HG02870 (cell line): ENCODE measurements at regions not wholly inside any gene's neighbourhood (a gene's known extent, or its start where the extent isn't known, plus 50 kb on each side); places are given as distances from the start of the nearest gene placed in this dataset.

ENCODE experiments used
- ATAC-seq: cut with Tn5 transposase; IDR thresholded peaks from one replicate; pipeline ENCODE4 v1.9.1; 2021; ENCODE audit warnings: mild to moderate bottlenecking, moderate library complexity; ENCODE audit not compliant: unreplicated experiment

DNA sequence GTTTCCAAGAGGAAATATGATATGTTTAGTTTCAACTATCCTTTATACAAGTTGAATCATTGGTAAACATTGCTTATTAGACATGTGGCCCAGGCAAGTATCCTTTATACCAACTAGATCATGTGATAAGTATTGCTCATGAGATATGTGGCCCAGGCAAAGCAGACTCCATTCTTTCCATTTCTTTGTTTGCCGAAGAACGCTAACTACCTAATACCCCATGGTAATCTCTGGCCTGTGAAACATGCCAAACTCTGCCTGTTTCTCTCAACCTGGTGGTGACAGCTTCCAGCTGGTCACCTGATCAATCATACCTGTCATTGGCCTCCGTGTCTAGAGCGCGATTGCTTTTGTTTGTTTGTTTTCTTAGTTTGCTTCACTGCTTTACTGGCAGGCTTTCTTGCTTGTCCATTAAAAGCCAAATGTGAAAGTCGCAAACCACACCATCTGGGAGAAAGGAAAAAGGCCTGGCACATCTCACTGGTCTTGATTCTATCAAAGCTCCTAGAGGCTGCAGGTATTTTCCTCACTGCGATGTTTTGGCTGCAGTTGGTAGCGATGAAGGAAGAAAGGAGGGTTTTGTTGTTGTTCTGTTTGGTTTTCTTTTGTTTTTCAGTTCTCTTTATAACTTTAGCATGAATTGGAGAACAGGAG, 686.2 kb downstream of the KCNJ2 start:
- ATAC-seq: no peak

DNA sequence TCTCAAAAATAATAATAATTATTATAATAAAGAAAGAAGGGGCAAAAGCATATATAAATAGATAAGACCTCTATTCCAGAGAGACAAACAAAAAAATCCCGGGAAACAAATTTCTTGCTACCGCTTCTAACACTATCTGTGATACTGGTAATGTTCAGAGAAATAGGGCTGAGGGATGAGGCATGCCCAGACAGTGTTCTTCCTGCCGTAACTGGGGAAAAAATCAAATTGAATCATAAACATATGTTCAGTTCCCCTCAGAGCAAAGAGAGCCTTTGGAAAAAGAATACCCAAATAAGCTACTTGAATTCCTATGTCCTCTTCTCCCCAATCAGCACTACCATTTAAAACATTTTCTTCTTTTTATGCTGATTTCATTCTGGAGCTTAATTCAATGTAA, 688.0 kb downstream of the KCNJ2 start:
- no peak for ATAC-seq

DNA sequence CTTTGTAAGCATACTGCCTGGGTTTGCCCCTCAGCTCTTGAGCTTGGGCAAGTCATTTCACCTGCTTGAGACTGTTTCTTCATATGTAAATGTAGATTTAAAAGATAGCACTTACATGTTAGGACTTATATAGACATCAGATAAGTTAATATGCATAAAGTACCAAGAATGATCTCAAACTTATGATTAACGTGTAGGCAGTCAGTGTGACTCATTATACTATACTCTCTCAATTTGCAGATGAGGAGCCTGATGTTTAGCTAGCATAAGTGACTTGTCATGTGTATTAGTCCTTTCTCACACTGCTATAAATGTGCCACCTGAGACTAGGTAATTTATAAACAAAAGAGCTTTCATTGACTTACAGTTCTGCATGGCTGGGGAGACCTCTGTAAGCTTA, 690.5 kb downstream of the KCNJ2 start:
- no peak for ATAC-seq

- no peak for ATAC-seq
These were observed 693.0 kb downstream of the KCNJ2 start for GRCh38 chr17:70862295-70862694.

DNA sequence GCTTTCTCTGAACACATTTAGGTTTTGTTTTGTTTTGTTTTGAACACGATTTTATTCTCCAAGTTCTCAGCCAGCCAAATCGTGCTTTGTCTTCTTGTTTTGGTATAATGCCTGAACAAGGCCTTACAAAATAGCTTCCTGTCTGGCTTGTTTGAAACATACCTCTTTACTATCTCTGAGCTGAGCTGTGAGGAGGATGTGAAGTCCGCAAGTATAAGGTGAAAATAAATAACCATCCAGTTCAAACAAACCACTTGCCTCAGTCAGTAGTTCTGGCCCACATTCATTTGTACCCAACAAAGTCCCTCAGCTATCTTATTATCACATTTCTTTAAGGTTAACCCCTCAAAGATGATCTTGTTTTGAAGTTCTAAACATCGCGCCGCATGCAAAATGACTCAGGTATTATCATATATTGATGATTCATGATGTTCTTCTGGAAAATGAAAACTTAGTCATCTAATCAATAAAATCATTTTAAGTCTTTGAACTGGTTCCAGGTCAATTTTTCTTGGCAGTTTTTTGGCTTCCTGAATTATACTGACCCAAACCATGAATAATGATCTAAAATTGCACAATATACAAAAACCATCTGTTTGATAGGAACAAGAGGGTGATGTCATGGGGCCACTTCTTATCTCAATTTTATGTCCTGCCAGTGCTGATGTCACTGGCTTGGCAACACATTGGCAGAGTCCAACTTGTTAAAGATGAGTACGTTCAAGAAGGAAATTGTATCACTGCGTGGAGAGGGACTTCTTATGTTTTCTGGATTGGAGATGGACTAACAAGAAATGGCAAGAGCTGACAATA, 694.3 kb downstream of the KCNJ2 start:
- ATAC-seq: no peak

GRCh38 chr17:70865993-70866804, 696.9 kb downstream of the KCNJ2 start:
- ATAC-seq: no peak

- no peak for ATAC-seq
These were observed 698.8 kb downstream of the KCNJ2 start for GRCh38 chr17:70868149-70868548.

- no peak for ATAC-seq
These were observed 700.2 kb downstream of the KCNJ2 start for GRCh38 chr17:70869402-70870085.

DNA sequence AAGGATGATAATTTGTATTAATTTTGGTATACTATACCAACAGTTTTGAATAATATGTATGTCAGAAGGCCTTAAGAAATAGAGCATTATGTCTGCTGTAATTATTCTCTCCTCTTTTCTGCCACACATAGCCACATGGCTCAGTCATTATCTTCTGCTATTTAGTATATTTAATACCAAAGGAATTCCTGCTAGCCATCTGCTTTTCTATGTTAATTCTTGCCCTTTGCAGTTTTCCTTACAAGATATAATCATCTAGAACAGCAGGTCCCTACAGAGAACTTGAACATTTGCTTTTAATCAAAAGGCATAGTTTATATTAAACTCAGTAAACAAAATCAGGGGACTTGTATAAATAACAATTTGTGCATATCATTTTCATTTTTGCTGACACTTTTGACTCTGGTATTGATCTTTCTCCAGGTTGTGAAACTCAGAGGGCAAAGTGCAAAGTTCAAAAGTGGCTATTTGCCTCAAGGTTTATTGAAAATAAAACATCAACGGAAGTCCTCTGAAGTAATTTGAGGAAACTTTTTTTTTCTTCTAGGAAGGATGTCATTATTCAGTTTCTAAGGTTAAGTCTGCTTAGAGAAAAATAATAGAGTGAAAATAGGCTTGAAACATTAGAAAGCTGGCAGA, 702.0 kb downstream of the KCNJ2 start:
- ATAC-seq: no peak

DNA sequence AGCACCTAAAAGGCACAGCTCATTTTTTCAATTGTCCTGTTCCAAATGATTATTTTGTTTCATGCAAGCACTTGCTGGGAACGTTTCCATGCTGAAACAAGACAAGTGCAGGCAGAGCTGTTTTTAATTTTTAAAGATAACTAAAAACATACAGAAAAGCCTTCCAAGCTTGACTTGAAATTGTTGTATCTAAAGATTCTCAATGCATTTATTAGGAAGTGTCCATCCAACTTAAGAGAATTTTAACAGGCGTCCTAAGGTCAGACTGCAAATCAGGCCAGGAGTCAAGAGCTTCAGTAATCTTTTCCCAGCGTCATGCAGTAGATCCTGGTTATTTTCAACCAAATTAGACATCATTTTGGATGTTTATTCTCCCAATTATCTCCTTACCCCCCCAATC, 702.8 kb downstream of the KCNJ2 start:
- no peak for ATAC-seq

DNA sequence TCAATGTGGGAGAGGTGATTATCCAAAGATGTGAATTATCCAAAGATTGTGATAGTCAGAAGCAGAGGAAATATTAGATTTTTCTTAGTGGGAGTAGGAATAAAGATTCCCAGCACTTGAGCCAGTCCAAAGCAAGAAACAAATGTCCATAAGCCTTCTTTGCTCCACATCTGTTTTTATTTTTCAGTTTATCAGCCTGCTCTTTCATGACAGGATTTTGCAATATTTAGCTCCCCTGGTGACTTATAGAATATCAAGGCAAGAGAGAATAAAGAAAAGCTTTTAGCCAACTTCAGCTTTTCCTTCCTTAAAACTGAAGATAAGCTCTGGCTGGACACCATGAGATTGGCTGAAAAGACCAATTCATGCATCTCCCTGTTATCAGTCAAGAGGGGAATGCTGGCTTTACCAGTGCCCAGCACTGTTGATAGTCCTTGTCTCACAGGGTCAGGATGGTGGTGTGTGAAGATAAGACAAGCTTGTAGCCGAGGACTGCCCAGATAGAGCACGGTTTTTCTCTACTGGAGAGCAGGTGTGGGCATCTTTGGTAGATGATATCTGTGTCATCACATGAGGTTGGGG, 706.5 kb downstream of the KCNJ2 start:
- no peak for ATAC-seq

GRCh38 chr17:70878879-70879278, 709.5 kb downstream of the KCNJ2 start:
- ATAC-seq: no peak

DNA sequence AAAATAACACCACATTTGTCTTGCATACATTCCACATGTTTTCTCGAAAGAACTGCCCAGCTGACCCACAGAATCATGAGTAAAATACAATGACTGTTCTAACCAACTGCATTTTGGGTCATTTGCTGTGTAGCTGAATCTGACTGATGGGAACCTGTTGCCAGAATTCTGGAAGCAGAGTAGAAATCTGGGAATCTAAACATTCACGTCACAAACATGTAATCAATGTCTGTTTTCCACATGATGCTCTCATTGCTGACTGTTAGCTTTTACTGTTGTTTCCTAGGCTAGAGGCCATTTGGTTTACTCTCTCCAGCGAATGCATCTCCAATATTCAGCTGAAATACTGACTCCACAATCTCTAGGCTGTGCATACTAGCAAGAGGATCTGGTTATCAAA, 710.1 kb downstream of the KCNJ2 start:
- no peak for ATAC-seq

DNA sequence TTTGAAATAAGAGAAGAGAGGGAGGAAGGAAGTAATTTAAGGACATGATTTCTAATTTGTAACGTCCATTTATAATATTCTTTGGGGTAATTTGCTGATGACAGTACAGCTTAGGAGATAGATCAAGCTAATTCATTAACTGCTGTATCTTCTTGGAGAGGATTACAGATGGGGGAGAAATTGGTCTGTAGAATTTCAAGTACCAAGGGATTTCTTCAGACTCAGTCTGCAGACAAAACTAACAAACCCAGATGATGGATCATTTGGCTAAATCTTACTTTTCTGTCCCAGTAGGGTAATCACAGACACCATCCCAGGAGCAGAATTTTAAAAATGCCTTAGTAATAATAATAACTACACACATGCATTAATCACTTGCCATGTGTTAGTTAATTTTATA, 711.8 kb downstream of the KCNJ2 start:
- no peak for ATAC-seq

DNA sequence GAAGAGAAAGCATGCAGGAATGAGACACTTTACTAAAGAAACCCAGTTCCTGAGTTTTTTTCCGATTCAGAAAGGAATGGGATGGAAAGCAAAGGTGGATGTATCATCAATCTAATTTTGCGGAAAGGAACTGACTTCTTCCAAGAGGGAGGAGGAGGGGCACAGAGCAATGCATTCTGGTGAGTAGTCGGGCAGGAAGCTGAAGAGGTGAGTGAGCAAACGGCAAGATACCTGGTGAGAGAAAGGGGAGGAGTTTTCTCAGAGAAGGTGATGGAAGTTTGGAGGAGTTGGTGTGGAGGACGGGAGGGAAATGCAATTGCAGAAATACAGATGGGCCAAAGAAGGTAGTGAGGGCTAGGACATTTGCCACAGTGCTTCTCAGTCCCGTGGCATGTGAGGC, 713.2 kb downstream of the KCNJ2 start:
- no peak for ATAC-seq

DNA sequence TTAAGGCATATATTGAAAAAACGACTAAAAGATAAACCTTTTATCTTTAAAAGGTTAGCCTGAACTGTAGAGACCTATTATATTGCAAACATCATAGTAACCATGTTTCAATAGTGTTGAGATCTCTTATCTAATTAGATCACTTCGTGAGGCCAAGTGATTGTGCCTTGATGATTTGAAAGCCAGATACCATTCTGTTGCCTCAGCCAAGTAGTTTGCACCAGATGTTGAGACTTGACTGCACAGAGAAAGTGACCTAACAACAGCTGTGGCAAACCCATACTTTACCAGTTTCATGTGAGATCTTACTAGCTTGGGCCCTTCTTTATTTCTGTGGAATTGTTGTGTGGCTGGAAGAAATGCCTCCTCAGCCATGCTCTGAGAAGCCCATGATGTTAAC, 717.3 kb downstream of the KCNJ2 start:
- ATAC-seq: no peak

DNA sequence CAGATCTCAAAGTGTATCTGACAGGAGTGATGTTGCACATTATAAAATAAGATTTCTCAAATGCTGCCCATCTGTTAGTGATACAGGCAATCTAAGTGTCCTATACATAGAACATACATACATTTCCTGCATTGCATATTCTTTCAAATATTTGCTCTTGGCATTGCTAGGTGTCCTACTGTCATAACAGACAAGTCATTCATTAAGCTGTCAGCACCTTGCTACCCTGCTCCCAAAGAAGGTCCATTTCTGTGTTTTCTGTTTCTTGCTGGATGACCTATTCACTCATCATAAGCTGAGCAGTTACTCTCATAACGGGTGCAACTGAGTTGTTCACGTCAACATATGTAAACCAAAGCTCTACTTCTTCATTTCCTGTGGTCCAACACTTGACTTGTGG, 719.0 kb downstream of the KCNJ2 start:
- no peak for ATAC-seq

GRCh38 chr17:70891306-70891705, 722.0 kb downstream of the KCNJ2 start:
- no peak for ATAC-seq

DNA sequence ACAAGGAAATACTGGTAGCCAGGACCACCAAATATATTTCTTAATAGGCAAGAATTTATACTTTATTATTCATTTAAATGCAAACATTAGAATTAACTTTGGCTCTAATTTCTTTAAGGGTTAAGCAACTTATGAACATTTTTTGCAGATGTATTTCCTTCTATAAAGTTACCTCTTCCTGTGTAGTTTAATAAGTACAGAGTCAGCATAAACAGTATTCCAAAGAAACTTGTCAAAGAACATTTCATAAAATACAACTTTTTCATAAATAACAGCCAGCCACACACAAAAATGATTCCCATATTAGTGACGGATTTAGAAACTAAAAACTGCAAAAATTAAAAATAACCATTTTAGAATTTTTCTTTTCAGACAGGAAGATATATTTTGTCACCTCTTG, 723.2 kb downstream of the KCNJ2 start:
- ATAC-seq: no peak

GRCh38 chr17:70896843-70897242, 727.5 kb downstream of the KCNJ2 start:
- ATAC-seq: no peak
